Ishikawa (cell line): ENCODE measurements at regions not wholly inside any gene's neighbourhood (a gene's known extent, or its start where the extent isn't known, plus 50 kb on each side); places are given as distances from the start of the nearest gene placed in this dataset.

Experiments
- CEBPB ChIP-seq: IDR thresholded peaks from 2 replicates; pipeline ENCODE4 v1.6.1; 2012
- CREB1 ChIP-seq: IDR thresholded peaks from 2 replicates; pipeline ENCODE4 v1.6.1; 2012; ENCODE audit warnings: low read depth
- EGR1 ChIP-seq: IDR thresholded peaks from 2 replicates; pipeline ENCODE4 v1.6.1; 2012
- EP300 ChIP-seq: IDR thresholded peaks from 2 replicates; pipeline ENCODE4 v1.6.1; 2012; ENCODE audit warnings: borderline replicate concordance
- FOXM1 ChIP-seq: IDR thresholded peaks from 2 replicates; pipeline ENCODE4 v1.6.1; 2012; ENCODE audit warnings: low read depth, borderline replicate concordance
- MAX ChIP-seq: IDR thresholded peaks from 2 replicates; pipeline ENCODE4 v1.6.1; 2012
- RAD21 ChIP-seq: IDR thresholded peaks from 2 replicates; pipeline ENCODE4 v1.6.1; 2012; ENCODE audit warnings: low read depth
- REST ChIP-seq: IDR thresholded peaks from 2 replicates; pipeline ENCODE4 v1.6.1; 2012; ENCODE audit warnings: low read depth, mild to moderate bottlenecking
- TAF1 ChIP-seq: IDR thresholded peaks from 2 replicates; pipeline ENCODE4 v1.6.1; 2012; ENCODE audit warnings: low read depth, mild to moderate bottlenecking
- TCF12 ChIP-seq: IDR thresholded peaks from 2 replicates; pipeline ENCODE4 v1.6.1; 2012; ENCODE audit warnings: low read depth
- USF1 ChIP-seq: IDR thresholded peaks from 2 replicates; pipeline ENCODE4 v1.6.1; 2012
- YY1 ChIP-seq: IDR thresholded peaks from 2 replicates; pipeline ENCODE4 v1.6.1; 2012; ENCODE audit warnings: low read depth

- no peak for TF ChIP-seq RAD21
- no peak for TF ChIP-seq CREB1
- TF ChIP-seq CEBPB, result no peak
- TF ChIP-seq YY1, result no peak
- no peak for TF ChIP-seq EP300
- TF ChIP-seq TCF12, result no peak
- TF ChIP-seq EGR1, result no peak
- TF ChIP-seq TAF1, result no peak
- TF ChIP-seq USF1, result no peak
- TF ChIP-seq MAX, result no peak
- TF ChIP-seq REST, result no peak
- TF ChIP-seq FOXM1, result no peak
Observed at GRCh38 chr4:175934506-175934905, 122.4 kb upstream of the GPM6A start.
